Neural cell (in vitro differentiated cells): ENCODE measurements at regions not wholly inside any gene's neighbourhood (a gene's known extent, or its start where the extent isn't known, plus 50 kb on each side); places are given as distances from the start of the nearest gene placed in this dataset.

Source experiments
- EP300 ChIP-seq: fragments of 450-650 bp; conservative IDR thresholded peaks from 2 replicates; pipeline ENCODE4 v1.6.1; 2014; ENCODE audit warnings: antibody characterized with exemption, mild to moderate bottlenecking, moderate library complexity; ENCODE audit not compliant: poor library complexity, severe bottlenecking
- EZH2 ChIP-seq: fragments of 200-600, 300-800 bp; shearing (Covaris generic), sonication (generic); IDR thresholded peaks from 2 replicates; pipeline ENCODE4 v1.6.1; 2014; ENCODE audit warnings: antibody characterized with exemption, low read length, borderline replicate concordance, mild to moderate bottlenecking; ENCODE audit not compliant: insufficient read depth, poor library complexity, severe bottlenecking
- MXI1 ChIP-seq: fragments of 450-650 bp; conservative IDR thresholded peaks from 2 replicates; pipeline ENCODE4 v1.6.1; 2014; ENCODE audit warnings: antibody characterized with exemption, mild to moderate bottlenecking; ENCODE audit not compliant: poor library complexity, severe bottlenecking
- POLR2AphosphoS5 ChIP-seq: IDR thresholded peaks from 2 replicates; pipeline ENCODE4 v1.6.1; 2012
- TF ChIP-seq, protein P1 (sequence below): fragments of 450-650 bp; IDR thresholded peaks from 2 replicates; pipeline ENCODE4 v1.5.1; 2014; ENCODE audit warnings: antibody characterized with exemption, mild to moderate bottlenecking, moderate library complexity; ENCODE audit not compliant: poor library complexity, severe bottlenecking

DNA sequence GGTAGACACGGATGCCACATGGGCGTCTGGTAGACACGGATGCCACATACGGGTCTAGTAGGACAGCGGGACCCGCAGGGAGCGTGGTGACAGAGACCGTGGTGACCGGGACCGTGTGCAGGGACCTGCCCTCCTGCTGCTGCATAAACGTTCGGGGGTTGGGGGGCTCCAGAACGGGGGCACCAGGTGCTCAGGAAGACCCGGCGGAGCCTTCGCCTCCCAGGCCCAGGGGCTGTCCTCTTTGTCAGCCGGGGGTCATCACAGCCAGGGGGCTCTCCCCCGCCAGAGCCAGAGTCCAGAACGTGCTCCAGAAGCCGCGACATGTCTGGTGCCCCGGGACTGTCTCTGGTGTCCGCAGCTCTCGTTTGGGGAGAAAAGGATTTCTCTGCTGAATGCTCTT, 69.2 kb upstream of the ADGRA1 start:
- TF ChIP-seq, protein P1, sequence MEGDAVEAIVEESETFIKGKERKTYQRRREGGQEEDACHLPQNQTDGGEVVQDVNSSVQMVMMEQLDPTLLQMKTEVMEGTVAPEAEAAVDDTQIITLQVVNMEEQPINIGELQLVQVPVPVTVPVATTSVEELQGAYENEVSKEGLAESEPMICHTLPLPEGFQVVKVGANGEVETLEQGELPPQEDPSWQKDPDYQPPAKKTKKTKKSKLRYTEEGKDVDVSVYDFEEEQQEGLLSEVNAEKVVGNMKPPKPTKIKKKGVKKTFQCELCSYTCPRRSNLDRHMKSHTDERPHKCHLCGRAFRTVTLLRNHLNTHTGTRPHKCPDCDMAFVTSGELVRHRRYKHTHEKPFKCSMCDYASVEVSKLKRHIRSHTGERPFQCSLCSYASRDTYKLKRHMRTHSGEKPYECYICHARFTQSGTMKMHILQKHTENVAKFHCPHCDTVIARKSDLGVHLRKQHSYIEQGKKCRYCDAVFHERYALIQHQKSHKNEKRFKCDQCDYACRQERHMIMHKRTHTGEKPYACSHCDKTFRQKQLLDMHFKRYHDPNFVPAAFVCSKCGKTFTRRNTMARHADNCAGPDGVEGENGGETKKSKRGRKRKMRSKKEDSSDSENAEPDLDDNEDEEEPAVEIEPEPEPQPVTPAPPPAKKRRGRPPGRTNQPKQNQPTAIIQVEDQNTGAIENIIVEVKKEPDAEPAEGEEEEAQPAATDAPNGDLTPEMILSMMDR = no peak
- TF ChIP-seq EP300 (no peak), EZH2 (no peak), MXI1 (no peak), POLR2AphosphoS5 (no peak)
